Left colon (tissue), 2 donors: ENCODE measurements at regions not wholly inside any gene's neighbourhood (a gene's known extent, or its start where the extent isn't known, plus 50 kb on each side); places are given as distances from the start of the nearest gene placed in this dataset.
A peak's percentile ranks its signal among the peaks of the same experiment; 100 is the strongest.
"Not testable (repeated sequence)": the region's sequence is repeated elsewhere in the genome, so short reads cannot be mapped to it uniquely, and the experiment has no call there.

Source experiments
- ATAC-seq: fragments of 200-7000 bp; cut with Tn5 transposase; one replicate; pipeline ENCODE4 v1.9.1; 2020; ENCODE audit warnings: mild to moderate bottlenecking, moderate library complexity
- DNase-seq, 2 donors: peaks; one replicate each; pipeline ENCODE4 v3.0.0-alpha.2; 2020
- intact Hi-C, 2 donors: fragments of 100-400 bp; cut with DNase I in 1 of 2; cut with micrococcal nuclease in 1 of 2; formaldehyde crosslinking; loops; one replicate each; pipeline versions ENCODE4 v1.11.2 to v1.14.0; 2022; cut with DNase I, micrococcal nuclease
- donor health status: DM: no; HTN: no; CAD: no.
- donor health status: DM: yes; HTN: yes; CAD: no.

DNA sequence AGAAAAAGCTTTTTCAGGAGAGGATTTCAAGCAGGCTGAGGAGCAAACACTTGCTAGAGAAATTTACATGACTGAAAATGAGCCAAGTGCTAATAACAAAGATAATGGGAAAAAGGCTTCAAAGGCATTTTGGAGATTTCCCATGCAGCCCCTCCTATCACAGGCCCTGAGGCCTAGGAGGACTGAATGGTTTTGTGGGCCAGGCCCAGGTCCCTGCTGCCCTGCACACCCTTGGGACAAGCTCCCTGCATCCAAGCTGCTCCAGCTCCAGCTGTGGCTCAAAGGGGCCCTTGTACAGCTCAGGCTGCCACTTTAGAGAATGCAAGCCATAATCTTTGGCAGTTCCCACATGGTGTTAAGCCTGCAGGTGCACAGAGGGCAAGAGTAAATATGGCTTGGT lies 154.0 kb upstream of the LMNTD1 start:
- no peak for DNase-seq
- intact Hi-C loops: no loop called here

DNA sequence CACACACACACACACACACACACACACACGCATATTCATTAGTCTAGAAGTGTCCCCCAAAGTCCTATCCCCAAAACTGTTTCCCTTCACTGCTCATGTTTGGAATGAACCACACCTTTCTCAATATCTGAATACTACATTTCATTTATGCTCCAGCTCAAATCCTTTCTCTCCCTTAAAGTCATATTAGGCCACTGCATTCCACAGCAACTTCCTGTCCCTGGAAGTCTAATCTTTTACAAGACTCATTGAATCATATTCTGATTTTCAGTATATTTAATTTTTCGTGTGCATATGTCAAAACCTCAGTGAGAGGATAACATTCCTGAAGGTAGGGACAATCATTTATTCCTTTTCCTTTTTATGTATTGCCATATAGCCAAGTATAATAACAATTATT lies 155.6 kb upstream of the LMNTD1 start:
- DNase-seq (no peak), ATAC-seq (no peak)
- intact Hi-C loops: no loop called here

More for the DNA sequence above, 154.0 kb upstream of the LMNTD1 start:
- ATAC-seq: no peak

DNA sequence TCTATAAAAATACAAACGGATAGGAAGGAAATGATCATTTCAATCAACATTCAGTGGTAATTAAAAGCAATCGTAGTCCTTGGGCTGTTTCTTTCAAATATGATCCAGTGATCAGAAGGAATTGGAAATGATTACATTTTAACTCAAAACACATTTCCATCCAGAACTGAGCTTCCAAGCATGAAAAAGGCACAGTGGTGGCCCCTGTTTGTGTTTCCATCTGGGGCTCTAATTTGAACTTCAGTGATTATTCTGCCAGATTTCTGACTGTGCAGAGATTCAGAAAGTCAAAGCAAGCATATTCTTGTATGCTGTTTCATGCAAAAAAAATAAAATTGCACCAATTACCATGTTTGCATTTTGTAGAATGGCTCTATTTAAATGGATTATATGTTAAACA lies 157.0 kb upstream of the LMNTD1 start:
- intact Hi-C loops: no loop called here
- ATAC-seq: no peak
- no peak for DNase-seq

DNA sequence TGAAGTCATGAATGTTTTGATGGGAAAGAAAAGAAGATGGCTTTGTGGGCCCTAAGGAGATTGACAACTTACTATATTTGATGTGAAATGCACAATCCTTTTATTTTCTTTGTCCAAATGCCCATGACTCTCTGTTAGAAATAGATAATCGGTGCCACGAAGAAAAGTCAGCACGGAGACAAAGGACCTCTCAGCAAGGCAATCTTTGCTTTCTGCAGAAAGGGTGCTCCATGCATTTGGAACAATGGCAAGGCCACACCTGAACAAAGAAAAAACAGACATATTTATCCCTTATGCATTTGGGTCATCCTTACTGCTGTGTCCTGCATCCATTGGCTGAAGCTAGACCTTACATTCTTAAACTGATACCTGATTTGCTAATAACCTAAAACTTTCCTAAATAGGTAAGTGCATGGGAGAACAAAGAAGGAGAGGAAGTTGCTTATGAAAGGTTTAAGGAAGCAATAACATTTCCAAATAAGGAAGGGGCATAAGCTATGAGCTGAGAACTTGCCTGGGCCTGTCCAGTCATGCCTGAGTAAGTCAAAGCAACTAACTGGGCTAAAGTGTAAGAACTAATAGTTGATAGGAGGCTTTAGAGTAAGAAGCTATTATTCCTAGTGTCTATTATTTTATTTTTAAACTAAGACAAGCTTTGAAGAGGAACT lies 158.0 kb upstream of the LMNTD1 start:
- DNase-seq, intact Hi-C loops, ATAC-seq: not testable (repeated sequence)

DNA sequence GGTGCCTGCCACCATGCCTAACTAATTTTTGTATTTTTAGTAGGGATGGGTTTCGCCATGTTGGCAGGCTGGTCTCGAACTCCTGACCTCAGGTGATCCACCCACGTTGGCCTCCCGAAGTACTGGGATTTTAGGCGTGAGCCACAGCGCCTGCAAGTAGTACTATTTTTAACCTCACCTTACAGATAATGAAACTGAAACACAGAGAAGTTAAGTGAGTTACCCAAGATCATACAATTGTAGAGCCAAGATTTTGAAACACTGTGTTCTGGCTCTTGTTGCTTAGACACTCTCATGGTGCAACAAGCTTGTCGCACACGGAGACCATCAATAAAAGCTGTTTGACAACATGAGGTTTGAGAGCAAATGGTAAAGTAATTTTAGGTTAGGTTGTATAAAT lies 159.1 kb upstream of the LMNTD1 start:
- ATAC-seq (no peak), DNase-seq (no peak)
- intact Hi-C loops: no loop called here

DNA sequence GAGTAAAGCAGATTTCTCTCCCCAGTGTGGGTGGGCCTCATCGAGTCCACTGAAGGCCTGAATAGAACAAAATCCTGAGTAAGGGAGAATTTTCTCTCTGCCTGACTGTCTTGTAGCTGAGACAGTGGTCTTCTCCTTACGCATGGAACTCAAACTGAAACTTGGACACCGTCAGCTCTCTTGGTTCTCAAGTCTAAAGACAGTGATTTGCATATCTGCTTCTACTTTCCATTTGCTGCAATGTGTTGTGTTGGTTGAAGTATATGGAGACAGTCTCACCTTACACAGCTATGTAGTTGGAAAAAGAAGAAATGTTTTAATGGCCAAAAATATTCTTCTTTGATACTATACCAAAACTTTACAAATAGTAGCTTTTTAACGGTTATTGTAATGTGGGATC lies 160.2 kb upstream of the LMNTD1 start:
- DNase-seq (no peak), ATAC-seq (no peak)
- intact Hi-C loops: no loop called here

DNA sequence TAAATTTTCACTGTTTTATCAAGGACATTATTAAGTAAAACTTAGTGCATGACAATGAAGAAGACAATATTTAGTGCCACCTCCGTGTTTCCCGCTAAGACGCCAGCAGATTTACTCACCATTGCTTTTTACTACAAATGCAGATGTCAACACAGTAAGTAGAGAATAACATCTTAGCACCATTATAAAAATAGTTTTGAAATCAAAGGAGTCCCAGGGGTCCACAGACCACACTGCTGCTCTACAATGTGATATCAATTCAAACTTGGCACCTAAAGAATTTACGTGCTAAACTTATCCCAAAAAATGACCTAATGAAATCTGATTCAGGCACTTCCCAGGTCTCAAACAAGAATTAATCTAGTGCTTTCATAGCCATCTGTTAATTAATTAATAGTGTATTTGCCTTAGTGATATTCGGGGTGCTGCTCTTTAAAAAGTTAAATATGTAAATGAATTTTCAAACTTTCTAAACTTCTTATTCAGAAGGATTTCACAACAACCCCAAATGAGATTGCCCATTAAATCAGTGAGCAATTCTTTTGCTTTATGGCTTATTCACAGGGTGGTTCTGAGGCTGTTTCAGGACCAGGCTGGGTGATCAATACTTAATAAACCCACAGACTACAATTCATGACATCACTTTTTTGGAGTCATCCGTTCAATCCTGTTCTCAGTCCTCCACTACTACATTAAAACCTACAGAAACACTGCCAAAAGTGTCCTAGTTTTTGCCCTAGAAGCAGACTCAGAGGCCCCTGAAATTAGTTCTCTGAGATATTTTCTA lies 161.3 kb upstream of the LMNTD1 start:
- ATAC-seq: no peak
- no peak for DNase-seq

DNA sequence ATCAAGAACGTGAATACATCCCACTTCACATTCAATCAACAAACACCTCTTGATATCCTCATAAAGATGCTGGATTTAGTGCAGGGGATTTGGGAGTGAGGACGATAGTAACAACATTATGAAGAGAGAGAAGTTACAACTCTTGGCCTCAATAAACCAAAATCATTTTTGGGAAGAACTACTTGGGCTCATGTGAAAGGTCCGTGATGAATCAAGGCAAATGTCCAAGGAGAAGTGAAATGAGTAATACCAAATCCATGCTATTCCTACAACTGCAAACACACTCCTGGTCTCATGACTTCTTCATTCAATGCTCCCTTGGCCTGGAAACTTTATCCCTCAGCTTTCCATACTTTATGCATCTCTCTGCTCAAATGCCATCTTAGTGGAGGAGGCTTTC lies 162.0 kb upstream of the LMNTD1 start:
- DNase-seq (no peak), ATAC-seq (no peak)
- intact Hi-C loops: no loop called here

More for the DNA sequence above, 161.3 kb upstream of the LMNTD1 start:
- intact Hi-C loops: no loop called here

DNA sequence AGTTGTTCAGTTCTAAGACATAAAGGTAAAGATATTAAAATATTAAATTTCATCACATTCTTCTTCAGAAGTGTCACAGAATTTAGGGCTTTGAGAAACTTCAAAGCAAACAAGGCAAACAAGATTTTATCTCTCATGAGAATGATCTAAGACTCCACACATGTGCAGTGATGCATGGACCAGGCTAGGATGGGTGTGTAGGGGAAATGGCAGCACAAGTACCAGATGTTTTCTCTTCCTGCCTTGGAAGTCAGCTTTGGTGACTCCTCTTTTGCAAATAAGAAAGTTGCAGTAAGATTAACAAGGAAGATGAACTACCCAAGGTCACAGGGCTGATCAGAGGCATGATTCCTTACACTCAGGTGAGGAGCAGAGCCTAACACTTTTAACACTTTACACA lies 163.8 kb upstream of the LMNTD1 start:
- no peak for ATAC-seq
- no peak for DNase-seq
- intact Hi-C loops: no loop called here

DNA sequence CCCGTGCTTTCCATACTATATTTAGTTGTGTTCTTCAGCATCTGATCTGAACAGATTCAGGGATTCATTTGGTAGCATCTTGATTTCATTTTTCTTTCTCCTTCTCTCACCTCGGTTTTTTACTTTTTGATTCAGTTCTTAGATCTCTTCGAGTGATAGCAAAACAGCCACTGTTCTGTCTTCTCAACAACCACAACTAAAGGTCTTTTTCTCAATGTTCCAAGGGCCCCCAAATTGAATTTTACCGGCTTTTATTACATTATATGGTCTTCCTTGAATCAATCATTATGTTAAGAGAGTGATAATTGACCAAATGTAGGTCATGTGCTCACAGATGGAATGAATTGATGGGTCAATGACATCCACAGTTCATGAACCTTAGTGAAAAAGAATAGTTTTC lies 164.5 kb upstream of the LMNTD1 start:
- intact Hi-C loops: no loop called here
- ATAC-seq (no peak), DNase-seq (no peak)

DNA sequence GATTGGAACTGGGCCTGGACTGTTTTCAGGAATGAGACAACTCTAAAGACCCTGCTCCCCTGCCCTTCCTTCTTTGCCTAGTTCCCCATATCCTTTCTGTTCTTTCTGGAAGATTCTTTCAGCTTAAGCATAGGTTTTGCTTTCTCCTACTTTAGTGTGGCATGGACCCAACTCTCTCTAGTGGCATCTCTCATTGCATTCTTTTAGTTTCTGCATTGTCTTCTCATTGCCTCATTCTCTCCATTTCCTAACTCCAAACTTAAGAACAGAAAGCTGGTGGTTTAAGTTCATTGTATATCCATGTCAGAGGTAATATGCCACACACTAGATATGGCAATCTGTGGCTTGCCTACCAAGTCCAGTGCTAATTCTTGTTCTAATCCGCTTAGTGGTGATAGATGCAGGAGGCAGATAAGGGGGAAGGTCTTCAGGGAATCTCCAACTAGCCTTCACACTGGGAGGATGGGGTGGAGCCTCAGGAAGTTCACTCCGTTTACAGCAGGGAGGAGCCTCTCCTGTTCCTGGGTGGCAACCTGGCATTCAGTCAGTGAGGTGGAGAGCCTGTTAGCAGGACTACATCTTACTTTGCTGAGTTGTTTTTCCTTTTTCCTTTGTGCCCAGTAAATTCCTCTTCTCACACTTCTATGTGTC lies 165.1 kb upstream of the LMNTD1 start:
- DNase-seq (peak in 1 of 2 donors; percentile 5), ATAC-seq (peak; percentile 68)
- intact Hi-C loops: no loop called here

DNA sequence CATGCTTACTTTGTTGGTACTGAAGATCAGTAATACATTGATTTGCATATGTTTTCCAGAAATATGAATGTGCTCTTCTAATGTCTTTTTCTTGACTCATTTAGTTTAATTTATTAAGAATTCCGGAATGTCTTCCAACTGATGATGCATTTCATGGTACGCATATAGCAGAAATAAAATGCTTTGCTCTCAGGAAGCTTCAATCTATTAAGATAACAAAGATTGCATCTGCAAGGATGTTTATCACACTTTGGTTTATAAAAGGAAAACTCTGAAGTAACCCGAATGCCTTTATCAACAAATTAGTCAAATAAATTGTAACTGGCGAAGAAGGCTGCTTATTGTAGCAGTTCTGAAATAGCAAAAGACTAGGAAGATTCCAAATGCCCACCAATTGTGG lies 166.4 kb upstream of the LMNTD1 start:
- DNase-seq (no peak), ATAC-seq (no peak)
- intact Hi-C loops: no loop called here

DNA sequence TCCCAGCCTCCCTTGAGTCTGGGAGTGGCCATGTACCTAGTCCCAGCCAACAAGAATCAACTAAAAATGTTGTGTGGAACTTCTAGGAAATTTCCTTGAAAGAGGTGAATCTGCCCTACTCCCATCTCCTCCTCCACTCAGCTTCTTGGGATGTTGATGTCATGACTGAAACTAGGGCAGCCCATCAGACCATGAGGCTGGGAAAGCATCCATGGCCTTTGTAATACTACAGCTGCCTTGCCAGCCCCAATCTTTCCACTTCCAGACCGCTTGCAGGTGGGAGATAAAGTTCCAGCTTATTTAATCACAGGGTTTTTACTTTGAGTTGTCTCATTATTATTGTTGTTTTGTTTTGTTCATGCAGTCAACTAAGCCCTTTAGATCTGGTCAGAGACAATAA lies 170.3 kb upstream of the LMNTD1 start:
- intact Hi-C loops: no loop called here
- DNase-seq: no peak
- ATAC-seq: no peak

DNA sequence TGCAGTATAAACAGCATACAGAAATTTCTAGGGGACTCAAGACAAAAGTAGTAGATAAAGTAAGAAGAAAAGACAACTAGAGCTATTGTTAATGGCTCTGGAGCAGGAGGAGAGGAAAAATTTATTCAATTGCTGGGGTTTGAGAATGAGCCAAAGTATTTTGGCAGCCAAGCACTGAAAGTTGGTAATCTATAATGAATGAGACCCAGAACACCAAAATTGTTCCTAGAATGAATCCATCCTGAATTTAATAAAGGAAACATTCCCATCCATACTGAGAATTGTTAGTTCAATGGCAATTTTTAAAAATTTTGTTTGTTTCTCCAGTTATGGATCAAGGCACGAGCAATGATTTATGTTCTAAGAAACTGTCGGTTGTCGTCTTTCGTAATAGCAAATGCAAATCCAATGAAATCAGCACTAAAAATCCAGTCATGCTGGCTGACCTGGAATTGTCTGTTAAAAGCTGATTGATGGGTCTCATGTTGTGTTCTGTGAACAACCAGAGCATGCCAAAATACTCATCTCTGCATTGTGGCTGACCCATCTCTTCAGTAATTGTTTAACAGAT lies 170.9 kb upstream of the LMNTD1 start:
- DNase-seq (no peak), ATAC-seq (no peak)
- intact Hi-C loops: no loop called here

DNA sequence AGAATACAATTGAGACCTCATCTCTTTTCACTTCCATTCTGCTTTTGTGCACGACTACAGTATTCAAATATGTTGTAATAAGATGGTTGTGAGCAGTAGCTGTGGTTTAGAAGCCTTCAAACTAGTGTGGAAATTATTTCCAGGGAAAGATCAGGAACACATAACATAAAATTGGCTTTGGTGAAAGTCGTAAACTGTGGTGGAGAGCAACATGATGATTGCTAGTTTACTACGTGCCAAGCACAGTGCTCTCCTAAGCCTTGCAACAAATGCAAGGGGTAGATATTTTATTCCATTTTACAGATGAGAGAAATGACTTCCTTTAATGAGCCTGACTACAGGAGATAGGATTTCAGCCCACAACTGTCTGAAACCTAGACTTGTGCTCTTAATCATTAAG lies 172.4 kb upstream of the LMNTD1 start:
- intact Hi-C loops: no loop called here
- ATAC-seq (no peak), DNase-seq (no peak)

DNA sequence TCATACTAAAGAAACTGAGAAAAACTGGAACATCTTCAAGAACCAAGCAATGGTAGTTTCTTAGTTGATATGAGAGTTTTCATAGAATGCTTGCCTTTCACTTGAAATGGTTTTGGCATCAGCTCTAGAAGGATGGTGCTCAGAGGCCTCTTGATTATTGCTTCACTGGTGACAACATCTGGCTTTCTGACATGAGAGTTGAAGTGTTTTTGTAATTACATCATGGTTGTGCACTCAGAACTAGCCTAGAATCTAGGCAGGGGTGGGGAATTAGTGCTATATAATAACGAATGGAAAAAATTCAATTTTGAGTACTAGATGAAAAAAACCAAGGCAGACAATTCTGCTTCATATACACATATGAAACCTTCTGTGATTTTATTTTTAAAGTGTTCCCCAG lies 172.8 kb upstream of the LMNTD1 start:
- no peak for ATAC-seq
- DNase-seq: no peak
- intact Hi-C loops: no loop called here

DNA sequence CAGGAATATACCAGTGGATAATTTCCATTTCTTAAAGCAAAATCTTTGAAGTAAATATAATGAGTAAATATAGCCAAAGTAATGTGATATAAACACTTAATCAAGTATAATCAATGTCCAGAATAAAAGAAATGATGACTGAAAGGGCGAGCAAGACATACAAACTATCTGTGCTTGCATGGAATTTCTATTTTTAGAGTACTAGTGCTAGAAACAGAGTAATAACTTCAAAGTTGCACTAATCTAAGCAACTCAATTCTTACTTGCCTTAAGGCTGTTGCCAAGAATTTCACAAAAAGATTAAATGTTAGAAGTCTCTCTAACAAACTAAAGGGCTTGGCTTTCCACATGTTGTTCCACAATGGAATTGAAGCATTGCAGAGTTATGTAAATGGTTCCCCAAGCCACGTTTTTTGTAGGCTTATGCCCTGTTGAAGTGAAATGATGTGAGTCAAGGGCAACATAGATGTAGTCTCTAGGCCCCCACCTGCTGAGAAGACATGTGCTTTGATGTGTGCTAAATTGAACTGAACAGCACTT lies 175.0 kb upstream of the LMNTD1 start:
- intact Hi-C loops: no loop called here
- ATAC-seq (no peak), DNase-seq (no peak)

DNA sequence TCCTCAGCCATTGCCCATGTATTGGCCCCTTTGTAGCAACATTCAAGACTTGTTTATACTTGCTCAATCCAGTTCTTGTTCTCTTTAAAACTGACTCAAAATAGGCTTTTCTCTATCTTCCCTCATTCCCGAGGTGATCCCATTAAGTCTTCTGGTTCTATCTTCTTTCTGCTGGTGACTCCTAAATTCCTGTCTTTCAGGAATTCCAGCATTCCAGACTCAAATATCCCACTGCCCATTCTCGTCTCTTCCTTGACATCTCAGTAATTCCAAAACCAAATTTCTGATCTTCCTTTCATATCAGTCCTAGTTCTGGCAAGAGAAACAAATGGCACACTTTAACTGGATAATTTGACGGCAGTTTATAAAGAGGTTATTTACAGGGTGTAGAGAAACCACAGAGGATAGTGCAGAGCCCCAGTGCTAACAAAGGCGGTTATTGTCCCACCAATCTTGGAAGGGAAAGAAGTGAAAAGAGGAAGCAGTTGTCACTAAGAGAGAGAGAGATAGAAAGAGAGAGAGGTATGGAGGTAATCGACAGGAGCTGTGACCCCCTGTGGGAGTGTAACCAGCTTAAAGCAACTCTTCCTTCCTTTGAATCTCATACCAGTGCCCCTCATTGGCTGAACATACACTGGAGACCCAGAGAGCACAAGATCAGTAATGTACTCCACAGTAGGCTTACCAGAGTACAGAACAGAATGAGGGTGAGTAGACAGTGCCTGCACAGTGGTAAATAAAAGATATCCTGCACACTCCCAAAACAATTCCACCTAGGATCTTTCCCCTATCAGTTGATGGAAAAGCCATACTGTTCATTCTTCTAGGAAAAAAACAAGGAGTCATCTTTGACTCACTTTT lies 177.6 kb upstream of the LMNTD1 start:
- no peak for ATAC-seq
- intact Hi-C loops: no loop called here
- no peak for DNase-seq

DNA sequence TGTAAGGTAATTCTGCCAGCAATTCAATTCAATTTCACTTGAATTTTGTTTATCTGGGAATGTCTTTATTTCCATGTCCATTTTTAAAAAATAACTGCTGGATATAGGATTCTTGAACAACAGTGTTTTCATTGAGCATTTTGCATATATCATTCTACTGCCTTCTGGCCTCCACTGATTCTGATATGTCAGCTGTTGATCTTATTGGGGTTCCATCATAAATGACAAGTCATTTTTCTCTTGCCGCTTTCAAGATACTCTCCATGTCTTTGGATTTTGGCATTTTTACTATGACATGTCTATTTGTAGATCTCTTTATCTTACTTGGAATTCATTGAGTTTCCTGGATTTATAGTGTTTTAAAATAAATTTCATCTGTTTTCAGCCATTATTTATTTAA lies 180.5 kb upstream of the LMNTD1 start:
- no peak for DNase-seq
- intact Hi-C loops: no loop called here
- ATAC-seq: no peak
